Activated B cell treated with CpG ODN at 0.5 μM for 24 hours (primary cell): ENCODE measurements at regions not wholly inside any gene's neighbourhood (a gene's known extent, or its start where the extent isn't known, plus 50 kb on each side); places are given as distances from the start of the nearest gene placed in this dataset.

Experiments
- ATAC-seq: fragments of 200-7000 bp; cut with Tn5 transposase; one replicate; pipeline ENCODE4 v1.10.0; 2021; ENCODE audit warnings: low read depth, mild to moderate bottlenecking, moderate library complexity
- CTCF ChIA-PET: fragments of 350-600 bp; sonication (Branson Sonifier 250); formaldehyde crosslinking; loops from one replicate; lab custom pipeline; 2021; ENCODE audit warnings: antibody characterized with exemption; lab: Charles Lee
- POLR2A ChIA-PET: fragments of 350-600 bp; sonication (Branson Sonifier 250); formaldehyde crosslinking; loops from one replicate; lab custom pipeline; 2021; ENCODE audit warnings: antibody characterized with exemption; lab: Charles Lee
- DNase-seq: peaks from one replicate; pipeline ENCODE4 v3.0.0; 2022
- H3K27ac Mint-ChIP-seq: one replicate; pipeline ENCODE4 v1.8.0; 2020; ENCODE audit warnings: mixed read lengths
- H3K27me3 Mint-ChIP-seq: one replicate; pipeline ENCODE4 v1.8.0; 2021; ENCODE audit warnings: mixed read lengths
- H3K36me3 Mint-ChIP-seq: one replicate; pipeline ENCODE4 v1.8.0; 2021; ENCODE audit warnings: low read depth, mixed read lengths
- H3K4me1 Mint-ChIP-seq: one replicate; pipeline ENCODE4 v1.8.0; 2021; ENCODE audit warnings: mixed read lengths
- H3K4me3 Mint-ChIP-seq: one replicate; pipeline ENCODE4 v1.8.0; 2020; ENCODE audit warnings: mild to moderate bottlenecking, mixed read lengths
- H3K9me3 Mint-ChIP-seq: one replicate; pipeline ENCODE4 v1.8.0; 2020; ENCODE audit warnings: mixed read lengths
- intact Hi-C: fragments of 100-400 bp; cut with micrococcal nuclease; formaldehyde crosslinking; loops from one replicate; pipeline ENCODE4 v1.15.1; 2024
- TF ChIP-seq, protein P1 (sequence below): fragments of 200-600 bp; IDR thresholded peaks from one replicate; pipeline ENCODE4 v1.8.0; 2022; ENCODE audit warnings: antibody characterized with exemption, mild to moderate bottlenecking

GRCh38 chr11:37109286-37109585 lies 511.2 kb upstream of the RAG2 start:
- Mint-ChIP-seq H3K4me1 (no peaks in the 10 kb centered on the region), H3K4me3 (no peak overlapping the region), H3K27ac (no peak overlapping the region), H3K27me3 (no peaks in the 10 kb centered on the region), H3K9me3 (no peaks in the 10 kb centered on the region), H3K36me3 (no peaks in the 10 kb centered on the region)
- TF ChIP-seq, protein P1, sequence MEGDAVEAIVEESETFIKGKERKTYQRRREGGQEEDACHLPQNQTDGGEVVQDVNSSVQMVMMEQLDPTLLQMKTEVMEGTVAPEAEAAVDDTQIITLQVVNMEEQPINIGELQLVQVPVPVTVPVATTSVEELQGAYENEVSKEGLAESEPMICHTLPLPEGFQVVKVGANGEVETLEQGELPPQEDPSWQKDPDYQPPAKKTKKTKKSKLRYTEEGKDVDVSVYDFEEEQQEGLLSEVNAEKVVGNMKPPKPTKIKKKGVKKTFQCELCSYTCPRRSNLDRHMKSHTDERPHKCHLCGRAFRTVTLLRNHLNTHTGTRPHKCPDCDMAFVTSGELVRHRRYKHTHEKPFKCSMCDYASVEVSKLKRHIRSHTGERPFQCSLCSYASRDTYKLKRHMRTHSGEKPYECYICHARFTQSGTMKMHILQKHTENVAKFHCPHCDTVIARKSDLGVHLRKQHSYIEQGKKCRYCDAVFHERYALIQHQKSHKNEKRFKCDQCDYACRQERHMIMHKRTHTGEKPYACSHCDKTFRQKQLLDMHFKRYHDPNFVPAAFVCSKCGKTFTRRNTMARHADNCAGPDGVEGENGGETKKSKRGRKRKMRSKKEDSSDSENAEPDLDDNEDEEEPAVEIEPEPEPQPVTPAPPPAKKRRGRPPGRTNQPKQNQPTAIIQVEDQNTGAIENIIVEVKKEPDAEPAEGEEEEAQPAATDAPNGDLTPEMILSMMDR = no peak
- DNase-seq = no peak
- no peak for ATAC-seq
- intact Hi-C loops = no loop called here
- ChIA-PET POLR2A (no interaction called here), CTCF (no interaction called here)

DNA sequence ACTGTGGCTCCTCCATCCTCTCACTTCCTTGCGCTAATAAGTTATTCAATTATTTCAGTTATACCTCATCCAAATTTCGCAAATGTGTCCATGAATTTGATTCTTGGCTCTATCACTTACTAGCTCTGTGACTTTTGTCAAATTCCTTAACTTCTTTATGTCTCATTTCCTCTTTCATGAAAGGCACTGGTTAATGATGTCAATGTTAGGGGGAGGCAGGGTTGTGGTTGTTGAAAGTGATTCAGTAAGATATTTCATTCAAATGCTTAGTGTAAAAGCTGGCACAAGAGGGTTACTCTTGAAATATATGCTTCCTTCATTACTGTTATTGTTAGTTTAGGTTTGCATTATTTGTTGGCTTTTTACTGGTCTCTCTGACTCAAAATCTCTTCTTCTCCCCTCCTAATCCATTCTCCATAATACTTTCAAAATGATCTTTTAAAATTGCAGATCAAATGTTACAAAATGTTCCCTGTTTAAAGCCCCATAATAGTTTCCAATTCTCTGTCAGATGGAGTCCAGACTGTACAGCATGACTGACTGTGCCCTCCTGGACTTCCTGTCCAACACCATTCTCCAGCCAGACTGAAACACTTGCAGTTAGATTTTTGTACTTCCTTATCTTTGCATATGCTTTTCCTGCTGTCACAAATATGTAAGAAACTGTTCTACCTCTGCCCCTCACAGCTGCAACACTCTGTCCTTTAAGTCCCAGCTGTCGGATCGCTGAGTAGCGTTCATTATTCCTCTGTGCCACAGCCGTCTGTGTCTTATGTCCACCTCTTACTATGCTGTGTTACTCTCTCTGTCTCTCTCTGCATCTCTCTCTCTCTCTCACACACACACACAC lies 510.6 kb upstream of the RAG2 start:
- Mint-ChIP-seq H3K36me3 (no peaks in the 10 kb centered on the region), H3K27me3 (no peaks in the 10 kb centered on the region), H3K4me1 (no peaks in the 10 kb centered on the region), H3K4me3 (no peak overlapping the region), H3K27ac (no peak overlapping the region), H3K9me3 (no peaks in the 10 kb centered on the region)
- DNase-seq (no peak), ATAC-seq (no peak)
- intact Hi-C loops = no loop called here
- TF ChIP-seq, protein P1 = no peak
- CTCF ChIA-PET = no interaction called here
- POLR2A ChIA-PET = no interaction called here

GRCh38 chr11:37107831-37108230 lies 509.8 kb upstream of the RAG2 start:
- DNase-seq (no peak), ATAC-seq (no peak)
- ChIA-PET POLR2A (no interaction called here), CTCF (no interaction called here)
- Mint-ChIP-seq H3K36me3 (no peaks in the 10 kb centered on the region), H3K4me3 (no peak overlapping the region), H3K27ac (no peak overlapping the region), H3K4me1 (no peaks in the 10 kb centered on the region), H3K27me3 (no peaks in the 10 kb centered on the region), H3K9me3 (no peaks in the 10 kb centered on the region)
- intact Hi-C loops = no loop called here
- TF ChIP-seq, protein P1 = no peak

GRCh38 chr11:37107415-37107814 lies 509.4 kb upstream of the RAG2 start:
- Mint-ChIP-seq H3K4me3 (no peak overlapping the region), H3K27ac (no peak overlapping the region), H3K4me1 (no peaks in the 10 kb centered on the region), H3K9me3 (no peaks in the 10 kb centered on the region), H3K36me3 (no peaks in the 10 kb centered on the region), H3K27me3 (no peaks in the 10 kb centered on the region)
- ChIA-PET CTCF (no interaction called here), POLR2A (no interaction called here)
- ATAC-seq = no peak
- intact Hi-C loops = no loop called here
- DNase-seq = no peak
- TF ChIP-seq, protein P1 = no peak

GRCh38 chr11:37105427-37105826 lies 507.4 kb upstream of the RAG2 start:
- no peak for ATAC-seq
- H3K27ac Mint-ChIP-seq = no peak overlapping the region
- H3K4me3 Mint-ChIP-seq = no peak overlapping the region
- ChIA-PET CTCF (no interaction called here), POLR2A (no interaction called here)
- H3K4me1 Mint-ChIP-seq = no peaks in the 10 kb centered on the region
- no peaks in the 10 kb centered on the region for H3K36me3 Mint-ChIP-seq
- no peaks in the 10 kb centered on the region for H3K27me3 Mint-ChIP-seq
- intact Hi-C loops = no loop called here
- H3K9me3 Mint-ChIP-seq = no peaks in the 10 kb centered on the region
- no peak for DNase-seq
- TF ChIP-seq, protein P1 = no peak
